CD4-positive, alpha-beta memory T cell (primary cell): ENCODE measurements at regions not wholly inside any gene's neighbourhood (a gene's known extent, or its start where the extent isn't known, plus 50 kb on each side); places are given as distances from the start of the nearest gene placed in this dataset.

Experiments used
- CTCF ChIA-PET: fragments of 350-600 bp; sonication (Branson Sonifier 250); formaldehyde crosslinking; loops from one replicate; lab custom pipeline; 2021; ENCODE audit warnings: inconsistent platforms; ENCODE audit not compliant: partially characterized antibody; lab: Charles Lee
- POLR2A ChIA-PET: fragments of 350-600 bp; sonication (Branson Sonifier 250); formaldehyde crosslinking; loops from one replicate; lab custom pipeline; 2021; ENCODE audit not compliant: partially characterized antibody; lab: Charles Lee
- DNase-seq, 5 donors: peaks; one replicate each; pipeline versions ENCODE4 v3.0.0 to v3.0.0-alpha.2; 2020 to 2022; ENCODE audit warnings: mixed read lengths in 1 of 5
- H3K27ac ChIP-seq: one replicate; pipeline ENCODE4 v1.7.0; 2013; ENCODE audit warnings: low read depth, low read length
- H3K27me3 ChIP-seq: 2 replicates; pipeline ENCODE4 v1.7.0; 2013; ENCODE audit warnings: mild to moderate bottlenecking, low read length, moderate library complexity; ENCODE audit not compliant: insufficient read depth
- H3K36me3 ChIP-seq: 2 replicates; pipeline ENCODE4 v1.7.0; 2013; ENCODE audit warnings: mild to moderate bottlenecking, low read length, moderate library complexity; ENCODE audit not compliant: insufficient read depth
- H3K4me1 ChIP-seq: 2 replicates; pipeline ENCODE4 v1.7.0; 2013; ENCODE audit warnings: mild to moderate bottlenecking, low read length, moderate library complexity; ENCODE audit not compliant: insufficient read depth
- H3K4me3 ChIP-seq, 2 donors: one replicate each; pipeline ENCODE4 v1.7.0; 2013; ENCODE audit warnings: low read length in 2 of 2, mild to moderate bottlenecking in 1 of 2
- H3K9me3 ChIP-seq, 2 donors: one replicate each; pipeline ENCODE4 v1.7.0; 2013; ENCODE audit warnings: low read length in 2 of 2, control low read depth in 1 of 2; ENCODE audit not compliant: control insufficient read depth in 1 of 2
- H3K27ac Mint-ChIP-seq, 7 donors: one replicate each; pipeline ENCODE4 v1.8.0; 2020 to 2021; ENCODE audit warnings: mixed read lengths in 7 of 7, mild to moderate bottlenecking in 6 of 7, inconsistent platforms in 3 of 7, moderate library complexity in 3 of 7
- H3K27me3 Mint-ChIP-seq, 2 donors: one replicate each; pipeline ENCODE4 v1.8.0; 2020 to 2021; ENCODE audit warnings: mixed read lengths in 2 of 2
- H3K36me3 Mint-ChIP-seq, 2 donors: one replicate each; pipeline ENCODE4 v1.8.0; 2020 to 2021; ENCODE audit warnings: mixed read lengths in 2 of 2, inconsistent platforms in 1 of 2, mild to moderate bottlenecking in 1 of 2
- H3K4me1 Mint-ChIP-seq, 4 donors: one replicate each; pipeline ENCODE4 v1.8.0; 2020 to 2021; ENCODE audit warnings: mixed read lengths in 4 of 4, mild to moderate bottlenecking in 1 of 4
- H3K4me3 Mint-ChIP-seq, 8 donors: one replicate each; pipeline ENCODE4 v1.8.0; 2020 to 2021; ENCODE audit warnings: mixed read lengths in 8 of 8, mild to moderate bottlenecking in 7 of 8, moderate library complexity in 6 of 8, inconsistent platforms in 3 of 8
- H3K9me3 Mint-ChIP-seq, 8 donors: one replicate each; pipeline ENCODE4 v1.8.0; 2020 to 2021; ENCODE audit warnings: mixed read lengths in 8 of 8, mild to moderate bottlenecking in 5 of 8, inconsistent platforms in 3 of 8, moderate library complexity in 1 of 8
- intact Hi-C: fragments of 100-400 bp; cut with micrococcal nuclease; formaldehyde crosslinking; loops from one replicate; pipeline ENCODE4 v1.15.1; 2023

- no peak for DNase-seq
- intact Hi-C loops = no loop called here
- Histone ChIP-seq H3K36me3 (no peaks in the 10 kb centered on the region), H3K9me3 (no peaks in the 10 kb centered on the region), H3K4me3 (no peak overlapping the region), H3K27me3 (no peaks in the 10 kb centered on the region), H3K4me1 (no peaks in the 10 kb centered on the region), H3K27ac (no peak overlapping the region)
- Mint-ChIP-seq H3K27me3 (no peaks in the 10 kb centered on the region), H3K27ac (no peak overlapping the region), H3K4me3 (no peak overlapping the region), H3K4me1 (no peaks in the 10 kb centered on the region), H3K9me3 (peaks cover 0 to 4% (median 0%) of the 10 kb centered on the region in 8 donors), H3K36me3 (no peaks in the 10 kb centered on the region)
- ChIA-PET CTCF (no interaction called here), POLR2A (no interaction called here)
Measured at GRCh38 chr18:61062258-61062657, 271.0 kb upstream of the CDH20 start.

- POLR2A ChIA-PET = no interaction called here
- Histone ChIP-seq H3K9me3 (no peaks in the 10 kb centered on the region), H3K27me3 (no peaks in the 10 kb centered on the region), H3K36me3 (no peaks in the 10 kb centered on the region), H3K4me1 (no peaks in the 10 kb centered on the region), H3K27ac (no peak overlapping the region), H3K4me3 (no peak overlapping the region)
- H3K27me3 Mint-ChIP-seq = no peaks in the 10 kb centered on the region
- H3K36me3 Mint-ChIP-seq = no peaks in the 10 kb centered on the region
- no peak overlapping the region for H3K4me3 Mint-ChIP-seq
- intact Hi-C loops = no loop called here
- CTCF ChIA-PET = no interaction called here
- H3K4me1 Mint-ChIP-seq = no peaks in the 10 kb centered on the region
- H3K9me3 Mint-ChIP-seq = peaks cover 0 to 2% (median 0%) of the 10 kb centered on the region in 8 donors
- no peak for DNase-seq
- H3K27ac Mint-ChIP-seq = no peak overlapping the region
Measured at GRCh38 chr18:61064911-61065310, 268.3 kb upstream of the CDH20 start.

GRCh38 chr18:61076986-61077385, 256.2 kb upstream of the CDH20 start:
- no peaks in the 10 kb centered on the region for H3K36me3 ChIP-seq
- ChIA-PET CTCF (no interaction called here), POLR2A (no interaction called here)
- H3K9me3 ChIP-seq = peaks cover 0 to 4% of the 10 kb centered on the region in 2 donors
- H3K36me3 Mint-ChIP-seq = no peaks in the 10 kb centered on the region
- H3K4me3 Mint-ChIP-seq = no peak overlapping the region
- no peaks in the 10 kb centered on the region for H3K27me3 Mint-ChIP-seq
- intact Hi-C loops = no loop called here
- no peak overlapping the region for H3K4me3 ChIP-seq
- H3K27ac ChIP-seq = no peak overlapping the region
- H3K27me3 ChIP-seq = no peaks in the 10 kb centered on the region
- no peaks in the 10 kb centered on the region for H3K4me1 Mint-ChIP-seq
- H3K4me1 ChIP-seq = no peaks in the 10 kb centered on the region
- no peak overlapping the region for H3K27ac Mint-ChIP-seq
- no peak for DNase-seq
- H3K9me3 Mint-ChIP-seq = peaks cover 0 to 7% (median 4%) of the 10 kb centered on the region in 8 donors

- no peaks in the 10 kb centered on the region for H3K9me3 ChIP-seq
- Mint-ChIP-seq H3K36me3 (no peaks in the 10 kb centered on the region), H3K9me3 (peaks cover 0 to 4% (median 0%) of the 10 kb centered on the region in 8 donors), H3K27me3 (no peaks in the 10 kb centered on the region), H3K4me1 (no peaks in the 10 kb centered on the region), H3K27ac (no peak overlapping the region), H3K4me3 (no peak overlapping the region)
- no peaks in the 10 kb centered on the region for H3K27me3 ChIP-seq
- no peak overlapping the region for H3K27ac ChIP-seq
- intact Hi-C loops = no loop called here
- no peaks in the 10 kb centered on the region for H3K4me1 ChIP-seq
- CTCF ChIA-PET = no interaction called here
- no peaks in the 10 kb centered on the region for H3K36me3 ChIP-seq
- no peak for DNase-seq
- H3K4me3 ChIP-seq = no peak overlapping the region
- POLR2A ChIA-PET = no interaction called here
Measured at GRCh38 chr18:61079714-61080113, 253.5 kb upstream of the CDH20 start.

- no peak overlapping the region for H3K27ac ChIP-seq
- H3K4me3 ChIP-seq = no peak overlapping the region
- Mint-ChIP-seq H3K4me1 (no peaks in the 10 kb centered on the region), H3K27ac (no peak overlapping the region), H3K36me3 (no peaks in the 10 kb centered on the region), H3K9me3 (peaks cover 0 to 4% (median under 1%) of the 10 kb centered on the region in 8 donors), H3K4me3 (no peak overlapping the region), H3K27me3 (no peaks in the 10 kb centered on the region)
- ChIA-PET POLR2A (no interaction called here), CTCF (no interaction called here)
- H3K27me3 ChIP-seq = no peaks in the 10 kb centered on the region
- no peaks in the 10 kb centered on the region for H3K4me1 ChIP-seq
- H3K36me3 ChIP-seq = no peaks in the 10 kb centered on the region
- intact Hi-C loops = no loop called here
- no peaks in the 10 kb centered on the region for H3K9me3 ChIP-seq
- no peak for DNase-seq
Measured at GRCh38 chr18:61080954-61081528, 252.2 kb upstream of the CDH20 start.

GRCh38 chr18:61082976-61083630, 250.1 kb upstream of the CDH20 start:
- no peaks in the 10 kb centered on the region for H3K9me3 ChIP-seq
- H3K36me3 Mint-ChIP-seq = no peaks in the 10 kb centered on the region
- ChIA-PET POLR2A (no interaction called here), CTCF (no interaction called here)
- H3K9me3 Mint-ChIP-seq = peaks cover 0 to 8% (median 0%) of the 10 kb centered on the region in 8 donors
- H3K27ac Mint-ChIP-seq = no peak overlapping the region
- no peaks in the 10 kb centered on the region for H3K36me3 ChIP-seq
- no peaks in the 10 kb centered on the region for H3K27me3 ChIP-seq
- no peak overlapping the region for H3K4me3 ChIP-seq
- no peaks in the 10 kb centered on the region for H3K4me1 ChIP-seq
- no peaks in the 10 kb centered on the region for H3K4me1 Mint-ChIP-seq
- intact Hi-C loops = no loop called here
- no peak overlapping the region for H3K4me3 Mint-ChIP-seq
- no peak overlapping the region for H3K27ac ChIP-seq
- no peak for DNase-seq
- no peaks in the 10 kb centered on the region for H3K27me3 Mint-ChIP-seq

- Histone ChIP-seq H3K27ac (no peak overlapping the region), H3K4me3 (no peak overlapping the region), H3K27me3 (no peaks in the 10 kb centered on the region), H3K4me1 (no peaks in the 10 kb centered on the region), H3K9me3 (no peaks in the 10 kb centered on the region), H3K36me3 (no peaks in the 10 kb centered on the region)
- ChIA-PET POLR2A (no interaction called here), CTCF (no interaction called here)
- Mint-ChIP-seq H3K27ac (no peak overlapping the region), H3K4me3 (no peak overlapping the region), H3K36me3 (no peaks in the 10 kb centered on the region), H3K4me1 (no peaks in the 10 kb centered on the region), H3K27me3 (no peaks in the 10 kb centered on the region), H3K9me3 (peaks cover 0 to 8% (median 0%) of the 10 kb centered on the region in 8 donors)
- no peak for DNase-seq
- intact Hi-C loops = no loop called here
Measured at GRCh38 chr18:61085036-61085435, 248.2 kb upstream of the CDH20 start.
